Cerebellar cortex (tissue), 1 donor: ENCODE measurements at regions not wholly inside any gene's neighbourhood (a gene's known extent, or its start where the extent isn't known, plus 50 kb on each side); places are given as distances from the start of the nearest gene placed in this dataset.

Experiments used
- DNase-seq: peaks from one replicate; pipeline ENCODE4 v3.0.0-alpha.2; 2015; ENCODE audit warnings: low spot score

DNA sequence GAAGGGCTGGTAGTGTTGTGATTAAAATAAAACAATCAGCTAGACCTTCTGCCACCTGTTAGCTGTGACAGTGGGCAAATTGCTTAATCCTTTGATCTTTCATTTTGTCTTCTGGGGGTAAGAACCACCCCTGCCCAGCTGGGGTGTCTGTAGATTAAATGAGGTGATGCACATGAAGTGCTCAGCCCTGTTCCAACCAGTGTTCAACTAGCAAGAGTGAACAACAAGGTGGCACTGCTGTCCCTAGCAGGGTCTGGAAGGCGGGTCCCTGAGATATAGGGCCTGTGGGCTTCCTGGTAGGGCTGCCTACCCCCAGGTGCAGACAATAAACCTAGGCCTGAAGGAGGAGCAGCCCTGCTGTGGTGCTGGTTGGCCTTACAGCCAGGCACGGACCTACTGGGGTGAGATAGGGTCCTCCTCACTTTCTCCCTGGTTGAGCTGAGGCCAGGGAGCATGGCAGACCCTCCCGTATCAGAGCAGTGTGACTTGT, 60.6 kb downstream of the ARL6IP4 start:
- DNase-seq: no peak

DNA sequence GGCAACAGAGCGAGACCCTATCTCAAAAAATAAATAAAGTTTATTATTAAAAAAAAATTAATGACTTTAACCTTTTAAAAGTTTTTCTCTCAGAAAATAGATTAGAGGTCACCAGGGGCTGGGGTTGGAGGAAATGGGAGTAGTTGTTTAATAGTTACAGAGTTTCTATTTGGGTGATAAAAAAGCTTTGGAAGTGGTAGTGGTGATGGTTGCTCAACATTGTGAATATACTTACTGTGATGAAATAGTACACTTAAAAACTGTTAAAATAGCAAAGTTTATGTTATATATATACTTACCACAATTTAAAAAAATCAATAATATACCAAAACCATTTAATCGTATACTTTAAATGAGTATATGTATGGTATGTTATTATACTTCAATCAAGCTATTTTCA, 59.6 kb downstream of the ARL6IP4 start:
- no peak for DNase-seq

DNA sequence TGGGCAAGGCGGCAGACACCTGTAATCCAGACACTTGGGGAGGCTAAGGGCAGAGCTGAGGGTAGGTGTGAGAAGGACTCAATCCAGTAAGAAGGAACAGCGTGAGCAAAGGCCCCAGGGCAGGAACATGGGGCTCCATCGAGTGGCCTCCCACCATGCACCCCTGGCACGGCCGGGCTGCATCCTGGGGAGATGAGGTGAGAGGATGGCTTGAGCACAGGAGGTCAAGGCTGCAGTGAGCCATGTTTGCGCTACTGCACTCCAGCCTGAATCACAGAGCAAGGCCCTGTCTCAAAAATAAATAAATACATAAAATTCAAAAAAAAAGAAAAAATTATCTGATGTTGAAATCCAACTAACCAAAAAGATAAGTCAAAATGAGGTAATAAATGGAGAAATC, 58.5 kb downstream of the ARL6IP4 start:
- DNase-seq: no peak

DNA sequence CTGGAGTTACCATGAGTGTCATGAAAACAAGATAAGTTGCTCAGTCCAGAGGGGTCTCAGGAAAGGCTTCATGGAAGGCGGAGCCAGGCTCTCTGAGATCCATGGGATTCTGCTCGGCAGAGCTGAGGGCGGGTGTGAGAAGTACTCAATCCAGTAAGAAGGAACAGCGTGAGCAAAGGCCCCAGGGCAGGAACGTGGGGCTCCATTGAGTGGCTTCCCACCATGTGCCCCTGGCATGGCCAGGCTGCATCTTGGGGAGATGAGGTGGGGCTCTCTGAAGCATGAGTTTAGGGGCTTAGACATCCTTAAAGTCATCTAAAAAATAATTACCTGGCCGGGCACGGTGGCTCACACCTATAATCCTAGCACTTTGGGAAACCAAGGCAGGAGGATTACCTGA, 58.0 kb downstream of the ARL6IP4 start:
- no peak for DNase-seq

DNA sequence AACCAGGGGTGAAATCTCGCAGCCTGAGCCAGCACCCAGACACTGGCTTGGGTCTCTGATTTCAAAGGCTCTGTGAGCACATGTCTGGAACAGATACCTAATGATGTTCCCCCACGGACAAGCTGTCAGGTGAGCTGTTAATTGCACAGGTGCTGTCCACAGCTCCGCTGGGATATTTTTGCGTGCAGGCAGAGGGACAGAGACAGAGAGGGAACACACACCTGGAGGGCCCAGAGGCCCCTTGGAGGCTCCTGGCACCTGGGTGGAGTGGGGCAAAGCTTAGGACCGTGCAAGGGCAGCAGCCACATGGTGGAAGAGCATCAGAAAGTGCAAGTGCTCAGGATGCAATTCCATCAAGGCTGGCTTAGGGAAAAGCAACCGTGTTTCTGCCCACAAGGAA, 57.3 kb downstream of the ARL6IP4 start:
- no peak for DNase-seq

DNA sequence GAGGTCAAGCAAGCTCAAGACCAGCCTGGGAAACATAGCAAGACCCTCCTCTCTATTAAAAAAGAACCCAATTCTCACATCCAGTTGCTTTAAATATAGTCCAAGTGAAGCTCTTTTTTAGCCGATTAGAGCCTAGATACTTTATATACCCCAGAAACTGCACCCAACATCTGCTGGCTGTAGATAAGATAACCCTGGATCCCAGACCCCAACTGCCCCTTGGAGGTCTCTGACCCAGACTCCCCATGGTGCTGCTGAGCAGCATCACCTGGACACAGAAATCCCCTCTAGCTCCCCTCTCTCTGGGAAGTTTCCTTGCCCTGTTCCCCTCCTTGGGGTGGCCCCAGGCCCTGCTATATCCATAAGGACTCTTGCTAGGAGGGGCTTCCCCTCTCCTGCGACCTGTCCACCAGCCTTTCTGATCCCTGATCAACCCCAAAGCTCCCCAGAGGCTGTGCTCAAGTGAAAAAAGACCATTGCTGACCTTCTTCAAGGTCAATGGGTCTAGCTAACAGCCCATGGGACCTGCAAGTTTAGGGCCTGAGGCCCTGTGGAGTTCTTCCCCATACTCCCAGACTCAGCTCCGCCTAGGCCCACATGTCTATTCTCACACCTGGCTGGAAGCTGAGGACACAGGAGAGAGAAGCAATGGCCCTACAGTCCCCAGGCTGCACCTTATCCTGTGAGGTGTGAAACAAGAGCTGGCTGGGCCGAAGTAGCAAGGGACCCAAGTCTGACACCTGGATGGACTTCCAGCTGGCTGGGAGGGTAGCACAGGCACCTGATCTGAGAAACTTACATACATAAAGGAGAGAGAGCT, 56.2 kb downstream of the ARL6IP4 start:
- no peak for DNase-seq

DNA sequence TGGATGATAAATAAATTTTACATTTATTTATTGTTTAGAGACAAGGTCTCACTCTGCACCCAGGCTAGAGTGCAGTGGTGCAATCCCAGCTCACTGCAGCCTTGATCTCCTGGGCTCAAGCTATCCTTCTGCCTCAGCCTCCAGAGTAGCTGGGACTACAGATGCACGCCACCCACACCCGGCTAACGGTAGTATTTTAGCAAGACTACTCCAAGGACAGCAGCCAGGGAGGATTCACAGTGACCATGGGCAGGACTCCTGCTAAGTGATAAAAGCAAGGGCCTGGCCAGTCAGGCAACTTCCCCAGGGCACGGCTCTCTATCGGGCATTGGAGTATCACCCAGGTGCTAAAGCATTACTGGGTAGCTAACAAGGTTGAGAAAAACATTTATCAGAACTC, 55.4 kb downstream of the ARL6IP4 start:
- DNase-seq: no peak

DNA sequence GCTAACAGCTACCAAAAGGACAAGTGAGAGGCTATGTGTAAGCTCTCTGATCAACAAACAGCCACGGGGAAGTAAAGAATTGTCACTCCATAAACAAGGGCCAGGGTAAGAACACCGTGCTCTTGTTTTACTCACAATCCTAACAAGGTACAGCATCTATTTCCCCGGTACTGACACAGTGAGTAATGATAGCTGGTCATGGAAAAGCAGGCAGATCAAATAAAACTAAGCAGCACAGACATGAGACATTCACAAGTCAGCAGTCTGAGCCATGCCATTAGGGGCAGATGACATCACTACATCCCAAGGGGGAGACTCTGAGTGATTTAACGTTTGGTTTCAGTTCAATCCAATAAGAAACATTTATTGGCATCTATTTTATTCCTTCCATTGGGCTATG, 54.4 kb downstream of the ARL6IP4 start:
- DNase-seq: no peak

DNA sequence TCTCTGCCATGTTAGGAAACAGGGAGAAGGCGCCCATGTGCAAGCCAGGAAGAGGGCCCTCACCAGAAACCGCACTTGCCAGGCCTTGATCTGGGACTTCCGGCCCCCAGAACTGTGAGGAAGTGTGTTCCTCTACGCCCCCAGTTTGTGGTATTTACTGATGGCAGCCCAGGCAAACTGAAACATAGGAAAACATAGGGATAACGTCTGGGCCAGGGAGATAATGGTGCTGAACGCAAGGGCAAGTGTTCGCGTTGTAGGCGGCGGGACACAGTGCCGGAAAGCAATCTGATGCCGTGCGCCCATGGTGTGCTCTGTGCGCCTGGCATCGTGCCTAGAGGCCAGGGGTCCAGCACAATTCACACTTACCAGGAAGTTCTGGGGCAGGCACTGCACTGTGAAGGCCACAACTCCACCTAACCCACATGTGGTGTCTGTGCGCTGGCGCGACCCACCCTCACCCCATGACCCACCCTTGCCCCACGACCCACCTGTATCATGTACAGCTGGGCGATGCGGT, 53.6 kb downstream of the ARL6IP4 start:
- no peak for DNase-seq

DNA sequence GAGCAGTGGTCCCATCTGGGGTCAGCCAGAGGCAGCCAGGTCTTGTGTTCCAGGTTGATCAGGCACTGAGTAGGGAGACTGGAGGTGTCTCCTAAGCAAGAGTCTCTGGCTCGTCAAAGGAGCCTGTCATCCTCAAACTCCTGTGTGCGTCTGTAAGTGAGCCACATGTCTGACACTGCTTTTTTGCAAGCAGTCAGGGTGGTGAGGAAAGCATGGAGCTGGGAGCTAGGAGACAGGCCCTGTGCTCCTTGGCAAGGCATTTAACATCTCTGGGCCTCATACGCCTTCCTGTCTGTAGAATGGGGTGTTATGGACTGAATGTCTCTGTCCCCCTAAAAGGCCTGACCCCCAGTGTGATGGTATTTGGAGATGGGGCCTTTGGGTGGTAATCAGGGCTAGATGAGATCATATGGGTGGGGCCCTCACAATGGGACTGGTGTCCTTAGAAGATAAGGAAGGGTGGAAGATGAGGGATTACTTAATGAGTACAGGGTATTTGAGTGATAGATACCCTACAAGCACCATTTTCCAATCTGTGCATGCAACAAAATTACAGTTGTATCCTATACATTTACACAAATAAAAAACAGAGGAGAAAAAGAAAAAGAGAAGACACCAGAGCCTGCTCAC, 53.0 kb downstream of the ARL6IP4 start:
- DNase-seq: no peak

DNA sequence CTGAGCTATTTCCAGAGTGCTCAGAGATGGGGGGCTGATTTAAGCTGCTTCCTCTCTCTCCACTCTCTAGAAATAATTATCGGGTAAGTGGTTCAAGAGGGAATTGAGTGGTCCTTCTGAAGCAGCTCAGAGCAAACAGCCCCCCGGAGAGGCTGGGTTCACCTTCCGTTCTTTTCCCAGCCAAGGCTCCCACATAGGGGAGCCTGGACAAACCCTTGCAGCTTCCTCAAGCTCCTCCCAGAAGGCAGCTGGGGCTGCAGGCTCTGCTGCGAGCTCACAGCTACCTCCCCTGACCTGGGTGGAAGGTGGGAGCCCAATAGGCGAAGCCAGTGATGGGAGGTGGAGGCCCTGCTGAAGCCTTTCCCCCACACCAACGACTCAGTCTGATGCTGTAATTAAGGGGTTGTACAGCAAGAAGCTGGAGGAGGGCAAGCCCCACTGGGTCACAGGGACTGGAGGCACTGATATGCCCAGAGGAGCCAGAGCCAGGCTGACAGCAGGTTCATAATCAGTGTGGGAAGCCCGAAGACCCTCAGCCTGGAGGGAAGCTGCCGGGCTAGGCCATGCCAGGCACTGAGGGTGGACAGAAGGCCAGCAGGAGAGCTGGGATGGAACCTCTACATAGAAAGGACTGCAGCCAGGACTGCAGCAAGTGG, 52.4 kb downstream of the ARL6IP4 start:
- no peak for DNase-seq
